Fibroblast of skin of back (primary cell): ENCODE measurements at regions not wholly inside any gene's neighbourhood (a gene's known extent, or its start where the extent isn't known, plus 50 kb on each side); places are given as distances from the start of the nearest gene placed in this dataset.
"Not testable (repeated sequence)": the region's sequence is repeated elsewhere in the genome, so short reads cannot be mapped to it uniquely, and the experiment has no call there.

Experiments
- DNase-seq: peaks from one replicate; pipeline ENCODE4 v3.0.0-alpha.2; 2013

- no peak for DNase-seq
Observed at GRCh38 chr21:19120591-19120990, 717.0 kb upstream of the TMPRSS15 start.

GRCh38 chr21:19122356-19122755 lies 718.8 kb upstream of the TMPRSS15 start:
- no peak for DNase-seq

- DNase-seq, result no peak
Observed at GRCh38 chr21:19123053-19123452, 719.5 kb upstream of the TMPRSS15 start.

- DNase-seq, result no peak
Observed at GRCh38 chr21:19123525-19123924, 719.9 kb upstream of the TMPRSS15 start.

- DNase-seq, result no peak
Observed at GRCh38 chr21:19124691-19125090, 721.1 kb upstream of the TMPRSS15 start.

GRCh38 chr21:19130379-19131028 lies 726.9 kb upstream of the TMPRSS15 start:
- DNase-seq, result no peak

- no peak for DNase-seq
Observed at GRCh38 chr21:19141511-19141910, 737.9 kb upstream of the TMPRSS15 start.

- no peak for DNase-seq
Observed at GRCh38 chr21:19145682-19146293, 742.2 kb upstream of the TMPRSS15 start.

- DNase-seq, result no peak
Observed at GRCh38 chr21:19148056-19148455, 744.5 kb upstream of the TMPRSS15 start.

GRCh38 chr21:19171585-19171984 lies 768.0 kb upstream of the TMPRSS15 start:
- DNase-seq, result no peak

GRCh38 chr21:19181604-19182140 lies 778.1 kb upstream of the TMPRSS15 start:
- no peak for DNase-seq

- no peak for DNase-seq
Observed at GRCh38 chr21:19197950-19198349, 794.4 kb upstream of the TMPRSS15 start.

GRCh38 chr21:19198801-19199200 lies 795.2 kb upstream of the TMPRSS15 start:
- no peak for DNase-seq

- DNase-seq, result no peak
Observed at GRCh38 chr21:19218163-19218562, 814.6 kb upstream of the TMPRSS15 start.

- no peak for DNase-seq
Observed at GRCh38 chr21:19224090-19224489, 820.5 kb upstream of the TMPRSS15 start.

- no peak for DNase-seq
Observed at GRCh38 chr21:19228226-19228625, 824.6 kb upstream of the TMPRSS15 start.

- DNase-seq, result not testable (repeated sequence)
Observed at GRCh38 chr21:19233841-19234240, 830.3 kb upstream of the TMPRSS15 start.

GRCh38 chr21:19236209-19236608 lies 832.6 kb upstream of the TMPRSS15 start:
- no peak for DNase-seq

GRCh38 chr21:19237608-19238007 lies 834.0 kb upstream of the TMPRSS15 start:
- DNase-seq, result no peak

- DNase-seq, result no peak
Observed at GRCh38 chr21:19239696-19240095, 836.1 kb upstream of the TMPRSS15 start.

- no peak for DNase-seq
Observed at GRCh38 chr21:19244502-19245187, 841.1 kb upstream of the TMPRSS15 start.

GRCh38 chr21:19245188-19245580 lies 841.6 kb upstream of the TMPRSS15 start:
- no peak for DNase-seq

- DNase-seq, result no peak
Observed at GRCh38 chr21:19246018-19246417, 842.4 kb upstream of the TMPRSS15 start.
